Stimulated activated CD4-positive, alpha-beta T cell treated with anti-CD3 and anti-CD28 coated beads, Interleukin-2, amount 100 ng/mL, for 24 hours (primary cell): ENCODE measurements at regions not wholly inside any gene's neighbourhood (a gene's known extent, or its start where the extent isn't known, plus 50 kb on each side); places are given as distances from the start of the nearest gene placed in this dataset.
"Not testable (repeated sequence)": the region's sequence is repeated elsewhere in the genome, so short reads cannot be mapped to it uniquely, and the experiment has no call there.

ENCODE experiments used
- DNase-seq, 2 donors: peaks; one replicate each; pipeline ENCODE4 v3.0.0-alpha.2; 2020

- DNase-seq = no peak
These were observed 220.3 kb downstream of the SEC23IP start for GRCh38 chr10:120112809-120113208.

GRCh38 chr10:120115959-120116358, 223.4 kb downstream of the SEC23IP start:
- DNase-seq = no peak

GRCh38 chr10:120121768-120122167, 229.2 kb downstream of the SEC23IP start:
- DNase-seq = no peak

- no peak for DNase-seq
These were observed 238.7 kb downstream of the SEC23IP start for GRCh38 chr10:120131183-120131582.

- DNase-seq = no peak
These were observed 240.3 kb downstream of the SEC23IP start for GRCh38 chr10:120132811-120133210.

GRCh38 chr10:120138689-120139088, 246.2 kb downstream of the SEC23IP start:
- no peak for DNase-seq

GRCh38 chr10:120145107-120145506, 252.6 kb downstream of the SEC23IP start:
- DNase-seq = no peak

GRCh38 chr10:120156614-120157274, 264.2 kb downstream of the SEC23IP start:
- no peak for DNase-seq

GRCh38 chr10:120161111-120161510, 268.6 kb downstream of the SEC23IP start:
- DNase-seq = no peak

- DNase-seq = no peak
These were observed 269.9 kb downstream of the SEC23IP start for GRCh38 chr10:120162471-120162870.

- no peak for DNase-seq
These were observed 279.8 kb downstream of the SEC23IP start for GRCh38 chr10:120172356-120172755.

- no peak for DNase-seq
These were observed 282.0 kb downstream of the SEC23IP start for GRCh38 chr10:120174491-120174890.

- no peak for DNase-seq
These were observed 279.7 kb upstream of the PLPP4 start for GRCh38 chr10:120177330-120177729.

- no peak for DNase-seq
These were observed 276.9 kb upstream of the PLPP4 start for GRCh38 chr10:120180160-120180559.

GRCh38 chr10:120181154-120181553, 275.9 kb upstream of the PLPP4 start:
- no peak for DNase-seq

GRCh38 chr10:120182431-120182830, 274.6 kb upstream of the PLPP4 start:
- no peak for DNase-seq

- no peak for DNase-seq
These were observed 273.5 kb upstream of the PLPP4 start for GRCh38 chr10:120183546-120183945.

- DNase-seq = no peak
These were observed 272.3 kb upstream of the PLPP4 start for GRCh38 chr10:120184547-120185337.

GRCh38 chr10:120186506-120186905, 270.5 kb upstream of the PLPP4 start:
- DNase-seq = no peak

GRCh38 chr10:120187168-120187567, 269.9 kb upstream of the PLPP4 start:
- DNase-seq = not testable (repeated sequence)

GRCh38 chr10:120188950-120189349, 268.1 kb upstream of the PLPP4 start:
- DNase-seq = no peak

- no peak for DNase-seq
These were observed 260.9 kb upstream of the PLPP4 start for GRCh38 chr10:120195984-120196712.

- no peak for DNase-seq
These were observed 252.2 kb upstream of the PLPP4 start for GRCh38 chr10:120204877-120205276.
